HG03439 (cell line): ENCODE measurements at regions not wholly inside any gene's neighbourhood (a gene's known extent, or its start where the extent isn't known, plus 50 kb on each side); places are given as distances from the start of the nearest gene placed in this dataset.

Experiments
- ATAC-seq: cut with Tn5 transposase; IDR thresholded peaks from one replicate; pipeline ENCODE4 v1.9.1; 2021; ENCODE audit warnings: mild to moderate bottlenecking, moderate library complexity; ENCODE audit not compliant: unreplicated experiment

DNA sequence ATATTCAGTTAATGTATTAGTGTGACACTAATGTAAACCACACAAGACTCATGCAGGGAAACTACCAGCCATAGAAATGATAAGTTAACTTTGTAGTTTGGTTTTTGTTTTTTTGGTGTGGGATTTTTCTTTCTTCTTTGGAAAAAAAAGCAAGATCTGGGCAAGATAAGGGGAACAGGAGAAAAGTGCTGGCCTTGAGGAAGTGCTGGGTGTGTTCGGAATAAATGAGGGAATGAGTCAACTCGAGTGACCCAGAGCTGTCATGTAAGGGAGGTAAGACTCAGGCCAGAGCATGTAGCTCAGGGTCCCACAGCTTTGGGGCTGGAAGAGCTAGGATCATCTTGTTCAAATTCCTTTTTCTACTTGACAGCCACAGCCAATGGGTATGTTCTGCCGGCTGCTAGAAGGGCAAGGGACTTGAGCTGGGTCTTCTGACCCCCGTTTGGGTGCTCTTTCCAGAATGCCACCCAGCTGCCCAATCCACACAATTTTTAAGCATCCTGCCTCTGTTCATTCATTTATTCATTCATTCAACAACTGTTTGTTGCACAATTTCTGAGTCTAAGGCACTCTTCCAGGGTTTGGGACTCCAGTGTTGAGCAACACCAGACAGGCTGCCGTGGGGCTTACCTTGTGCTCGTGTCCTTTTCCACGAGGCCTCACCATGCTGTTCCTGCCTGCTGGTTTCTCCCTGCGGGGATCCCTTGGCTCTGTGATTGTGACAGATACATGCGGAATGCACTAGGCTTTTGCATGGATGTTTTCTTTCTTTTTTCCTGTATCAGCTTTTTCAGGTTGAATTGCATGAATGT is 54.5 kb downstream of the CLDN34 start:
- no peak for ATAC-seq

DNA sequence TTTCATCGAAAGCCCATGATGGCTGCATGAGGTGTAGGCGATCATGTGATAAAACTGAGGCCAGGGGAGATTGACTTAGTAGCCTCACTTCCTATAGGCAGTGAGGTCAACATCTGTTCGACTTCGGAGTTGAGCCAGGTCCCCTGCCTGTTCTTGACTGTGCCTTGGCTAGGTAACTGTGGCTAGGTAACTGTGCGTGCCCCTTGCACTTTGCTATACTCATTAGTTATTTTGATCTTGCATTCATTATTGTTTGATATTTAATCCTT is 55.0 kb downstream of the CLDN34 start:
- ATAC-seq, result no peak

DNA sequence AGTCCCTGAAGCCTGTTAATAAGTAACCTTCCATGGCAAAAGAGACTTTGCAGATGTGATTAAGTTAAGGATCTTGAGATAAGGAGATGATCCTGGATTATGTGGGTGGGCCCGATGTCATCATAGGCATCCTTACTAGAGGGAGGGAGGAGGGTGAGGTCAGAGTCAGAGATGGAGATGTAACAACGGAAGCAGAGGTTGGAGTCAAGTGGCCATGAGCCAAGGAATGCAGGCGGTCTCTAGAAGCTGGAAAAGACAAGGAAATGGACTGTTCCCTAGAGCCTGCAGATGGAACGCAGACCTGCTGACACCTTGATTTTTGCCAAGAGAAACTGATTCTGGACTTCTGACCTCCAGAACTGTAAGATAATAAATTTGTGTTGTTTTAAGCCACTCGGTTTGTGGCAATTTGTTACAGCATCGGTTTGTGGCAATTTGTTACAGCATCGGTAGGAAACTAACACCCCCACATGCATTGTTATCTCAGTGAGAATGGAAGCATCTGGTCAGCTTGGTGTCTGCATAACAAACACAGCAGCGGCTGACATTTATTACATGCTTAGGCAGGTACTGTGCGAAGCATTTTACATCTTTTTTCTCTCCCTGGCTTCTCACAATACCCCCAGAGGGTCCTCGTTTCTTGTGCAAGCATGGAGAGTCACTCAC is 55.6 kb downstream of the CLDN34 start:
- no peak for ATAC-seq

DNA sequence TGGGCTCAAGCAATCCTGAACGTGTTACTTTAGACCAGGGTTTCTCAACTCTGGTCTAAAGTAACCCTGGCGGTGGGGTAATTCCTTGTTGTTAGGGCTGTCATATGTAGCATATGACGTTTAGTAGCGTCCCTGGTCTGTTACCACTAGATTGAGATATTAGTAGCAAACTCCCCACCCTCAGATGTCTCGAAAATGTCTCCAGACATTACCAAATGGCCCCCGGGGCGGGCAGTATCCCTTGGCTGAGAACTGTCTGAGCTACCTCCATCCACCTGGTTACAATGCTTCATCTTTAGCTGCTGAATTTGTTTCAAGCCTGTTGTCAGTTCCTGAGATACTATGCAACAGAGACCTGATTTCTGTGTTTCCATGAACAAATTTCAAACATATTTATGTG is 56.7 kb downstream of the CLDN34 start:
- no peak for ATAC-seq

DNA sequence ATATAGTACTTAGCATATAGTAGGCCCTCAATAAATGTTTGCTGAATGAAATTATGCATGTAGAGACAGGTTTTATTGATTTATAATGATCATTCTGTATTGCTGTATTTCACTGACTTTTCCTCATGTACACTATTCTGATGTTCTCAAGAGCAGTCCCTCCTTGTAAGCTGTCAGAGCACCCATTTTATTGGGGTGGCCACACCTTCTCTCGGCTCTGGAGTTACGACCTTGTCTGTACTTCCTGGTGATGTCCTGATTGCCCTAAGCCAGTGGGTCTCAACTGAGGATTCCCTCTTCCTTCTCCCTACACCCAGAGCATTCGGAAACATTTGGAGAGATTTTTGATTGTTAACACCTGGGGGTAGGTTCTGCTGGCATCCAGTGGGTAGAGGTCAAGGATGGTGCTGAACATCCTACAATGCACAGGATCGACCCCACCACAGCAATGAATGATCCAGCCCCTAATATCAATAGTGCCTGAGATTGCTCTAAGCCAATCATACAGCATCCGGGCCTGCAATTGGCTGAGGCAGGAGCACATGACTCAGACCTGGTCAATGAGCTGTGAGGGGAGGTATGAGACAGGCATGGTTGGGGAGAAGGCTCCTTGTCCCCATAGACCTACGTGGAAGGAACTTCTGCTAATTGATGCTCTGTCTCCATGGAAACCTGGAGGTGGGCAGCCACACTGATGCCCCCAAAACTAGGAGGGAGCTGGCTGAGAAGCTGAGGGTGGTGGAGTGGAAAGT is 58.8 kb downstream of the CLDN34 start:
- ATAC-seq, result no peak

DNA sequence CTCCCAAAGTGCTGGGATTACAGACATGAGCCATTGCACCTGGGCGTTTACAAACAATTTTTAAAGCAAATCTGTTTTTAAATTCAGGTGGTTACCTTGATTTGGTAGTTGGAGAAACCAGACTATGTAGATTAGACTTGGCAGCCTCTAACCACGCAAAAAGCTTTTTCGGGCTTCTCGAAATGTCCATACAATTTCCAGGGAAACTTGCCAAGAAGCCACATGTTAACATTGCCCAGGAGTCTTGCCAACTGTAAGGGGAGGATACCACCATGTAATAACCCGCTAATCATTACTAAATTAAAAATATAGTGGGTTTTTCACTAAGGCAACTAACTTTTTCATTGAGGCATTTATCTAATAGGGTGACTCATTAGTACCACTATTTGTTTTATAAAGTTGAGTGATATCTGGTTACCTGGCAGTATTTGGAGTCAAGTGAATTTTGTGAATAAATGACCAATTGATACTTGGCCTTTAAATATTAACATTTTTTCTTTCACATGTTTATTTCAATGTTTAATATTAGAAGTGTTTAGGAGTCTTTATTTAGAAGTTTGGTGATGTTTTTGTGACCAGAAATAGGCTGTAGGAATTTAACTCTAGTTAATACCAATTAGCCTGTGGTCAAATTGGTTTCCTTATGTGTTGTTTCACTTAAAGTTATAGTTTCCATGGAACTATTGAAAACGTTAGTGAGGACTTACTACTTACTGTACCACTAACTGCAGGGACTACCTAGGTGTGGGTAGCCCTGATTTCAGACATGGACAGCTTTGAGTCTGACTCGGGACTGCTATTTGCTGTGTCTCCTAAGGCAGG is 61.3 kb downstream of the CLDN34 start:
- no peak for ATAC-seq

DNA sequence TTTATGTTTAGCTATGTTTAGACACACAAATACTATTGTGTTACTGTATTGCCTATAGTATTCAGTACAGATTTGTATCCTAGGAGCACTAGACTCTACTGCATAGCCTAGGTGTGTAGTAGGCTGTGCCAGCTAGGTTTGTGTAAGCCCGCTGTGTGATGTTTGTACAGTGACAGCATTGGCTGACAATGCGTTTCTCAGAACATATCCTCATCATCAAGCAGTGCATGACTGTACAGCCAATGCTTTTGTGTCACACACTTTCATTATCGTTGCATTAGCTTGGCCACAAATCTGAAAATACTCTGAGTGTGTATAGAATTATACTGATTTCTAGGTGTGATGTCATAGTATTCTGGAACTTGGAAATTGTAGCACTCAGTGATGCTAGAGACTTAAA is 63.4 kb downstream of the CLDN34 start:
- no peak for ATAC-seq

DNA sequence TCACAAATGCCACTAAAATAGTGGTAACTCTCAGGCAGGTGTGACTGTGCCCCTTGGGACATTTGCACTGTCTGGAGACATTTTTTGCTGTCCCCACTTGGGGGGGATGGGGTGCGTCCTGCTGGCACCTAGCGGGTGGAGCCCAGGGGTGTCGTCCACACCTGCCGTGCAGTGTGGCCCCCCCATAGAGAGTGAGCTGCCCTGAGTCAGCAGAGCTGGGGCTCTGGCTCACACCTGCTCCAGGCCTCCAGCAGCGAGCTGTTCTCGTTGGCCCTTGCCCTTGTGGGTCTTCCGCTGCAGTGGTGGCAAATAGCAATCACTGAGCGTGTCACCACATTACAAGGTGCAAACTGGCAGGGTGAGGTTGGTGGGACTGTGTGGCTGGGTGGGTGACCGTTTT is 64.6 kb downstream of the CLDN34 start:
- ATAC-seq, result no peak

DNA sequence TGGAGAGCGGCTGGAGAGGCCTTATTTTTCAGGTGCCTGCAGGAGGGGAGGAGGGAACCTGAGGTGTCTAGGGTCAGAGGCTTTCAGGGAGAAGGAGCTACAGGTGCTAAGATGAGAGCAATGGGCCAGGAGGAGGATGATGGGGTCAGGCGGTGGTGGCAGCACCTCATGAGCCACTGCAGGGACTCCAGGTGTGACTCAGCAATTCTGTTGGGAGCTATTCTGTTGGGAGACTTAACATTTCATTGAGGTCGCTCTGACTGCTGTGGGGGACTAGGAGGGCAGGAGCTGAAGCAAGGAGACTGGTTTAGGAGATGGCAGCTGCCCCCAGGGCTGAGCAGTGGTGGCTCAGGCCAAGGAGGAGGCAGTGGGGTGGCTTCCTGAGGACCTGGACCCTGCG is 65.0 kb downstream of the CLDN34 start:
- no peak for ATAC-seq

DNA sequence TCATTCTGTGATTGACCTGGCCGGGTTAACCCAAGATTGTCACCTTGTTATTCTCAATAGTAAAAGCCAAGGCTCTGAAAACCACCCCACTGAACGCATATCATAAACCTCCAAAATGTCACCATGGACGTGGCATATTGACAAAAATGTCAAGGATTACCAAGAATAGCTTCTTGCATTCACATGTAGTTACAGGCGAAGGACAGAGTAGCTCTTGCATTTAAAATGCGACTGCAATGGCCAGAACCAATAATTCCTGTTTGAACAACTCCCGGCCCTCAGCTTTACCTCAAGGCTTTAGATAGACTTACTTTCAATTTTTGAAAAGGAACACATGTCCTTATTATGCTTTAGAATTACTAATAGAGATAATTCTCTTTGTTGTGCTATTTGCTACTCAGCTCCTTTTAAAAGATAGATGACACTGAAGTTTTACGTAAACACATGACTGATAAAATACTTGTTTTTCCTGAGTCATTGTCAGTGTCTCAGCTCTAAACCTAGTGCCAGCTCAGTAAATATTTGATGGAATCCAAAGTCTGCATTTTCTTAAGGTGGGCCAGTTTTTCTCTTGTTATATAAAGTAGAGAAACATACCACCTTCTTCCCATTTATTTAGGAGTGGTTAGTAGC is 66.3 kb downstream of the CLDN34 start:
- ATAC-seq, result no peak

DNA sequence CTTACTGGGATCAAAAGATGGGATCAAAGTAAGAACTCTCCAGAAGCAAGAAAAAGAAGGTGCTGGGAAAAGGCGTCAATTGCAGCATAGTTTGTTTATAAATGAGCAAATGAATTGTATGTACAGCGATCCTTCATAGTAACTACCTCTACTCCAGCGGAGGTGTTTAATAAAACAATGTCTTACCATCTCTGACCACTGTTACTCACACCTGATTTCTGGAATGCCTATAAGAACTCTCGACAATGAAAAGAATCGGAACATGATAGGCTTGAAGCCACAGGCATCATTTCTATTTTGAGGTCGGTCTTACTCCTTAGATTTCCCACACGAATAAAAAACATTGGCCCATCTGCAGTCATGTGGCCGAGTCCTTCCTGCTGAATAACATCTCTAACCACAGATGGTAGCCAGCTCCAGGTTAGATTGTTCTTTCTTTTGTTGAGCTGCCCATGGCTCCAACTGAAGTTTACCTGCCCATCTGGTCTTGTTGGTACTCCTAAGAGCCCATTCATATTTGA is 67.6 kb downstream of the CLDN34 start:
- no peak for ATAC-seq

DNA sequence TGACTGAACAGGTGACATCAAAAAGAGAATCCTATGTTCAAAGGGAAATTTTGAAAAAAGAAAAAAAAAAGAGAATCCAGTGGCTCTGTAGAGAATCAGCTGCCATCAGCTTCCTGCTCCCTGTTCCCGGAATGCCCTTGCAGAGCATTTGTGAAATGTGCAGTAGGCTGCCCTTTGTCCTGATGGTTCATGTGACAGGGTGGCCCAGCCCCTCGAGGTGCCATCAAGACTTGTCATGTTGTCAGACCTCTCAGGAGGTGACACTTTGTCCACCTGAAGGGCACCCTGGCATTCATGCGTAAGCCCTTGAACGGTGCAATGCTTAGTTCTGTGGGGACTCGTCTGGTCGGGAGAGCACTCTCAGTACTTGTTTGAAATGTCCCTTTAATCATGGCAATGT is 71.4 kb downstream of the CLDN34 start:
- ATAC-seq, result no peak

DNA sequence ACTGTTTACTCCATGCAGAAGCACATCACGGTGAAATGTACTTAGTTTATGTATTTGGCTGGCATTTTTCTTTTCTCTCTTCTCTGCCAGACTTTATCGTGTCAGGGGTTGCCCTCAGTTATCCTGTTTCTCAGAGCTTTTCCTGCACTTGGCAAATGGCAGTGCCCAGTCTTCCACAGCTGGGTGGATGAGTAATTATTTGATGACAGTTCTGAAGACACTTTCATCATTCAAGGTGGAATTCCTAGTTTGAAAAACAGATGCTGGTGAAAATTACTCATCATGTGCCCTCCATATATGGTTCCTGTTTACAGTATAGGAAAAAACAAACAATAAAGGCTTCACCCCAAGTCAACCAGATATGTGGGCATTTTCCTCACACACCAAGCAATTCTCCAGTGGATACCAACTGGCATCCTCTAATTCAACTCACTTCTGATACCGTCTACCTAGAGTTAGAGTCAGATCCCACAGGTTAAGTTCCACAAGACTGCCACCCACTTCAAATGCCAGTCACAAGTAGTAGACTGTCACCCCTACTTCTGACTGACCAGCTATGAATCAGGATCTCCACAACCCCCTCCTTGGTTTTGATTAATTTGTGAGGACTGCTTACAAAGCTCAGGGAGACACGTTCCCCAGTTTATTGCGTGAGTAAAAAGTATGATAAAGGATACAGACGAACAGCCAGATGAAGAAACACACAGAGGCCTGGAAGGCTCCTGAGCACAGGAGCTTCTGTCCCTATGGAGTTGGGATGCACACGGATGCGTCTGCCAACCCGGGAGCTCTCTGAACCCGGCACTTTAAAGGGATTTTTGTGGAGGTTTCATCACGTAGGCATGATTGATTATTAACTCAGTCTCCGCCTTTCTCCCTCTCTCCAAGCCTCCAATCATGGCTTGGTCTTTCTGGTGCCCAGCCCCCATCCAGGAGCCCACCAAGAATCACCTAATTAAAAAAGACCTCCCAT is 72.9 kb downstream of the CLDN34 start:
- ATAC-seq, result no peak

DNA sequence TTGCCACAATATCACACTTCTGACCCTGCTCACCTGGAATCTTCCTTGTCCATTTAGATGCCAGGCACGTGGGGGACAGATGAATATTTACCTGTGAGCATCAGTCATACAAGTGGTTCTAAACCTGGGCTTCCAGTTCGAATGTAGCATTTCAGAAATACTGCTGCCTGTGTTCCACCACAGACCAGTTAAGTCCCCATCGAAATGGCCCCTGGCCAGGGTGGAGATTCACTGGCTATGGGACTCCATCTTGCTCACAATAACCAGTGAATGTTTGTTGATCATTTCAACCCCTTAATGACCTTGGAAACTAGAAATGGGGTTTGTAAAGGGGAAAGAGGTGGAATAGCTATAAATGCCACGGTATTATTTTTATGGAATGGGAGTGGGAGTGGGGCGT is 73.8 kb downstream of the CLDN34 start:
- ATAC-seq, result no peak

DNA sequence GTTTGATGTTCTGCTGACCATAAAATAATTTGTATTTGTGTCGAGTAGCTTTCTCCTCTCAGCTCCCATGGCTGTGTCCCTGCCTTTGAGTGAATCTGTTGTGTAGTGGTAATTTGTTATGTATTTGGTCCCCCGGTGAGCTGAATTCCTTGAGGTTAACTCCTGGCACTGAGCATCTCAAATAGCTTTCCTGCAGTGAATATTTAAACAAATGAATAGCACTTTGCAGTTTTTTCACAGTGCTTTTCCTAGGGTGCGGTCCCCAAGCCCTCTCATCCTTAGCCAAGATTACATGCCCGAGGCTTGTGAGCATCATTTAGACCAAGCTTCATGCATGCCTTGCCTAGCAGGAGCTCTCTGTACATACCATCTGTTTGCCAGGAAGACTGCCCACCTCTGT is 74.2 kb downstream of the CLDN34 start:
- no peak for ATAC-seq

DNA sequence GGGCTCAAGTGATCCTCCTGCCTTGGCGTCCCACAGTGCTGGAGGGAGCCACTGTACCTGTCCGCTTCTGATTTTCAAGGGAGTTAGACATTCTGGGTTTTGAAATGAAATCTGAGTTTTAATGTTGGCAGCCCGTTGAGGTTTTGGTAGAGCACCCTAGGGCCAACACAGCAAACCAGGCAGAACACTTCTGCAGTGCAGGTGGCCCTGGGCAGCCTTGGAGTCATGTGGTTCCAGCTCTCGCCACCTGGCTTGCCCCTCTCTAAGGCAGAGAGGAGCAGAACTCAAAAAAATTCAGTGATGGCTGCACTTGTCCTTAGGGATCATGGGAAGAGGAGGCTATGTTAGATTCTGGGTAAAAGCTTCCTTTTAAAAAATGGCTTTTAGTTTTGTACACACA is 74.9 kb downstream of the CLDN34 start:
- ATAC-seq, result no peak

DNA sequence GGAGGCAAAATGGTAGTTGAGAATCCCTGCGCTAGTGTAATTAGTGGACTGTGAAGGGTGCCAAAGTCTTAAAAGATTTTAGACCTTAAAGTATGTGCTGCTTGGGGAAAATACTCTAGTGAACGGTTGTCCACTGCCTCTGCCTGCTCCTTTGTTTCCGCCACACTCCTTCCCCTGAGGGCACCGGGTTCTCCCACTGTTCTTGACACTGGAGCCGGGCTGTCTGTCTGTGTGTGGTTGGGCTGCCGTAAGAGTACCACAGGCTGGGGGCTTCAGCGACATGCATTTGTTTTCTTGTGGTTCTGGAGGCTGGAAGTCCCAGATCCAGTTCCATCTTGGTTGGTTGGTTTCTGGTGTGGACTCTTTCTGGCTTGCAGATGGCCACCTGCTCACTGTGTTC is 76.2 kb downstream of the CLDN34 start:
- ATAC-seq, result no peak

DNA sequence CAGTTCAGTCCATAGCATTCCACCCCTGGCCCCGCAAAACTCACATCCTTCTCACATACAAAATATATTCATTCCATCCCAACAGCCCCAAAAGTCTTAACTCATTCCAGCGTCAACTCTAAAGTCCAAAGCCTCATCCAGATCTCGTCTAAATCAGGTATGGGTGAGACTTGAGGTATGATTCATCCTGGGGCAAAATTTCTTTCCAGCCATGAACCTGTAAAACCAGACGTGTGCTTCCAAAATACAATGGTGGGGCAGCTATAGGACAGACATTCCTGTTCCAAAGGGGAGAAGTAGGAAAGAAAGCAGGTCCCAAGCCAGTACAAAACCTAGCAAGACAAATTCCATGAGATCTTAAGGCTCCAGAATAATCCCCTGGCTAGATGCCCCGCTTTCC is 76.9 kb downstream of the CLDN34 start:
- ATAC-seq, result no peak

DNA sequence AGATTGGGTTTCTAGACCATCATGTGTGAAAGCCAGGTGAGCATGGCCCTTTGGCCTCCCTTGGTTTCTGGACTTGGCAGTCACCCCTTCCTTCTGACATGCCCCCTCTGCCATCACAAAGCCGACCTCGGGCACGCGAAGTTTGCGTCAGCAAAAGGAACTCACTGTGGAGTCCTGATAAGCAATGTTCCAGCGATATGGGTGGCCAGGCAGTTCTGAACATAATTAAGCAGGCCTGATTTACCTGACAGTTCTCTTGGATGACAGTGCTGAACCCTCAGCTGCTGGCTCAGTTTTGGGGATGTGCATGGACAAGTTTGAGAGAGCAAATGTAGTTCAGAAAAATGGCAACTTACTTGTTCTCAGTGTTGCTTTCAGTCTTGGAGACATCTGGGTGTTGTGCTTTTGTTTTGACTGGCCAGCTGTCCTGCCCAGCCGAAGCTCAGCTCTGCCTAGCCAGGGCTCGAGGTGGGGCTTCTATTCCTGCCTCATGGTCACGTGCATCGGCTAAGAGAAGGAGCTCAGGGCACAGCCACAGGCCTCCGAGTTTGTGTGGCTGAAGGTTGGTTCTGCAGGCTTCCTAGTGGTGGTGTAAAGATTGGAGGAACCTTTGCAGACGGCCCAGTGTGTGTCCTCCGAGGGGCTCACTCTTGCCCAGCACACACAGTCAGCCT is 78.3 kb downstream of the CLDN34 start:
- no peak for ATAC-seq
